Activated CD4-positive, alpha-beta T cell treated with anti-CD3 and anti-CD28 coated beads for 48 hours (primary cell): ENCODE measurements at regions not wholly inside any gene's neighbourhood (a gene's known extent, or its start where the extent isn't known, plus 50 kb on each side); places are given as distances from the start of the nearest gene placed in this dataset.

ENCODE experiments used
- DNase-seq: peaks from one replicate; pipeline ENCODE4 v3.0.0-alpha.2; 2020

DNA sequence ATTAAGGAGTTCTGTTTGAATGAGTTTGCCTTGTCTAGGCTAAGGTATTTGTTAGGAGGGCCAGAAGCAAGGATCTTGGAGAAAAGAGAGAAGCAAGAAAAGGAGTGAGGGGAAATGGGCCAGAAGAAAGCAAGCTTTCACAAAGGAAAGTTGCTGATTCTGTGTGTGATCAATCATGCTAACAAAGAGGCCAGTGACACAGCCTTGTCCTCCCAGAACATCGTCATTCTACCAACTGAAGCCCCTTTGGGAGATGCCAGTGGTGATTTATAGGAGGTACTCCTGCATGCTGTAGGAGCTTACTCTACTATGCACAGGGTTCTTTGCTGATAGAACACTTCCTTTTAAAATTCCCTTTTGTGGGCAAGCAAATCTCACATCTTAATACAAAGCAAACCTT lies 449.2 kb upstream of the SPRED2 start:
- DNase-seq, result no peak

DNA sequence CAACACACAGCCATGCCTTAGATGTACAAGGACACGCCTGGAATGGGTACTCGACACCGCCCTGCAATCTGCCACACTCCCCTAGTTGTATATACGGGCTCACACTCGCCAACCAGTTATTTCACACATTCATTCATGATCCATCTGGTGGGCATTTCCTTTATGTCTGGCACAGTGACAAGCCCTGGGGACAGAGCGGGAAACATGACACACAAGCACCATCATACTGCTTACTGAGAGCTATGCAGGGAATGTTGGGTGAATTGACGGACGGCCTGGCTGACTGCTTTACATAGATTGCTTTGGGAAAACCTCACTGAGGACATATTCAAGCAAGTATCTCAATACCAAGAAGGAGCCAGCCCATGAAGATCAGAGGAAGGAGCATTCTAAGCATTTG lies 448.0 kb upstream of the SPRED2 start:
- no peak for DNase-seq

DNA sequence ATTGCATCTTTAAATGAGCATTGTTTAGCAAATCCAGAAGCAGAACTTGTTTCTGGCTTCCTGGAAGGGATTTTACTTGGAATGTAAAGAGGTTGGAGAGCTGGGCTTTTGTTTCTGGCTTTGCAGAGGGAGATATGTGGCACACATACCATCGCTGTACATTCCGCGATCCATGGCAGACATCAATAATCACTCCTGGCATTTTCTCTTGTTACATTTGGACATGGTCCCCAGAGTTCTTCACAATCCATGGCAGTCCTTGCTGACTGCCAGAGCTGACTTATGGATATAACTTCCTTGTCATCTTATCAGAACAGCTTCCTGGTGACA lies 445.6 kb upstream of the SPRED2 start:
- no peak for DNase-seq

DNA sequence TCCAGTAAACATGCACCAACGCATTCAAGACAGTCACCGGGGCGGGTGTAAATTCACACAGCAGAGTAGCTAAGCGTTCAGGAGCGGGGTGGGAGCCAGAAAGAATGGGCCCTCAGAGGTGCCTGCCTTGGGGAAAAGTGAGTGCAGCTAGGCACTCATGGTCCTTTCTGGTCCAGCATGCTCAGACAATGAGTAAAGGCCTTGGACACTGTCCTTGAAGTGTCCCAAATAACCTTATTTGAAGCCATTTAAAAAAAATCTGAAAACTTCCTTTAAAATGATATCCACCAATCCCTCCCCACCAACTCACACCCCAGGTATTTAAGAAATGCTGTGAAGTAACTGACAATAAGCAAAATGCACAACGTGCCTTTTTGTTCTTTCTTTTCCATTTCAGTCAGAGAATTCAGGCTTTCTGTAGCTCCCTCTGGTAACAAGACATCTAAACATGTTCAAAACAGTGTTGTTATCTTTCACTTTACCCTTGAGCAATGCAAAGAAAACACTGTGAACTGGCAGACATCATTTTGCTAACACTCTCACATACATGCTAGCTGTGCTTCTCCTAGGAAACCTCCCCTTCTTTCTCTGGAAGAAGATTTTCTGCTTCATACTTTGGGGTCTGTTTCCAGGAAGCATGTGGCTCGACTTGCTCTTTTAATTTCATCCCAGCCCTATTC lies 445.1 kb upstream of the SPRED2 start:
- DNase-seq, result no peak

DNA sequence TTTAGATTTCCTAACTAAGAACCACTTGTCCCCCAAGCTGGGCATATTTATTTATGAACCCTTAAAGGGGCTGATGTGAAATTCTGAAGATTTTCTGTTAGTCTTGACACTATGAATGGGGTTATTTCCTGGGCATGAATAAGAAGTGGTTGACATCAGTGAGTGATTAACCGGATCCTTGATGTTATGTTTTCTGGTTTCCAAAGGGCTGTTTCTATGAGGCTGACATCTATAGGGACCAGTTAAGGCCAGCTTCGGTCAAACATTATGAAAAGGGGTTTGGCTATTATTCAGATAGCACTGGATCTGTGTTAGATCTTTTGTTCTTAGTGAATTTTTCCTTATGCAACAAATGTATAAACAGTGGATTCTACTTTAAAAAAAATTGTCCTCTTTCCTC lies 443.7 kb upstream of the SPRED2 start:
- DNase-seq, result no peak

DNA sequence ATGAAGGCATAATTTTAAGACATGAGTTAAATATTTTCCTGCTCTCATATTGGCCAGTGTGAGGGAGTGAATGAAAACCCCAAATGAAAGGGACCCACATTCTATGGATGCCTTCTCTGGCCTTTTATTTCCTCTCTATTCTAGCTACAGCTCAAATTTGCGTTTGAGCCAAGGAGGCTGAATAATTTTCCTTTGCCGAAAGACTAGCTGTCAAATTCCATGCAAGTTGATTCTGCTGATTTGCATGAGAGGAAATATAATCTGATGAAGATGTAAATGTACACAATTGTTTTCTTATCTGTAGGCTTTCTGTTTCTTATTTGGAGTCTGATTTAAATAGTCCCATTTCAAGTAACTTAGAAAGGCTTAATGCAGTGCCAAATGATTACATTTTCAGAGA lies 438.4 kb upstream of the SPRED2 start:
- no peak for DNase-seq

DNA sequence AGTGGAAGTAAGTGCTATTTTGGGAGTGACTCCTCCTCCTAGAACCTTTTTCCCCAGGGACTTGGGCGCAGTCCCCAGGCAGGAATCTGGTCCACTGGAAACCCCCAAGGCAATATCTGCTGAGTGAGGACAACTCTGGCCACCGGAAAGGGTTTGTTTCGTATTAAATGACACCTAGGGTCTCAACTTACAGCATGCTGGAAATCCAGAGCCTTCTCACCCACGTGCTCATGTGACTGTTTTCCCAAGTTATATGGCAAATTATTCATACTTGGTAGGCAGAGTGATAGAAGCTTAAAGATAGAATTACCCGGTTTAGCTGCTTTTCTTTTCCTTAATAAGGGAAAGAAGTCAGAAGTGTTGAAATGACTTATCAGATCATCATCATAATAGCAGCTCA lies 436.9 kb upstream of the SPRED2 start:
- no peak for DNase-seq

DNA sequence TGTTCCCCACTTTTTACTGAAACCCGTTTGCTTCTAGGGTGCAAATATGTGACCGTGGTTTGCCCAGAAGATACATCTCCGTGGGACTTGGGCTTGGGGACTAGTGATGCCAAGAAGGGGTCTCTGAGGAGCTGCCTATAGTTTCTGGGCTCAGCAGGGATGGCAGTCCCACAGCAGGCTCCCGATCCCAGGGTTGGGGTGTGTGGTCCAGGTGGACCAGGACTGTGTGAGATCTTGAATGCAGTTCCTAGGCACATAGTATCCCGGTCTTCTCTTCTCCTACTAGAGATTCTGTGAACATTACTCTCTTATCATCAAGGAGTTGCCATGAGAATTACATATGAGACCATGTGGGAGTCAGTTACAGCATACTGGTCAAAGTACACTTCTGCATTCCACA lies 435.8 kb upstream of the SPRED2 start:
- DNase-seq, result no peak

DNA sequence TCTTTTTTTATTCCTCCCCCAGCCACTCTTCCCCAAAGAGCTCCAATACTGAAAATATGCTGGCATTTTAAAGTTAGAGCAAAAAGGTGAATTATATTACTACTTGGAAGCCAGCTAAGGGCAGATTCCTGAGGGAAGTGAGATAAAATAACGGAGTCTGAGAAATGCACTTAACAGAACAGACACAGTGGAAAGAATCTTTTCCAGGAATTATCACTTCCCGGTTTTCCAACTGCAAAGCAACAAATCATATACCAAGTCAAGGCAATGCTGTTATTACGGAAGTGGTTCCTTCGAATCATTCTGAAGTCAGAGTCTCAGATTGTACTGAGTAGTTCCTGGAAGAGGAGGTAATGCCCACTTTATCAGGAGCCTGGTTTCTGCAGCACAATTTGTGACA lies 435.0 kb upstream of the SPRED2 start:
- no peak for DNase-seq

DNA sequence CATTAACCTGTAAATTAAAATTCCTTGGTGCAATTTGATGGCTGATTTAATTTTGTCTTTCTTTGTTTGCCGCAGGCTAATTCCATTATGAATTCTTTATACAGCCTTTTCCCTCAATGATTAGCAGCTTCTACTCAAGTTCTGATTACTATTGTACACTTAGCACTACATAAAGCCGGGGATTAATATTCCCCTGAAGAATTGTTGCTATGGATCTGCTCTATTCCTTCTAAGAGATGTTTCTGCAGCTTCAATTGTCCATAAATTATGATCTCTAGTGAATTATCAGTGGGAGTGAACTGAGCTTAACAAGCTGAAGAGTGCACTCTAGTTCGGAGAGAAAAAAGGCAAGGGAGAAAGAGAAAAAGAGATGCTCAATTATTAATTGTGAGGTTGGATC lies 433.7 kb upstream of the SPRED2 start:
- no peak for DNase-seq

DNA sequence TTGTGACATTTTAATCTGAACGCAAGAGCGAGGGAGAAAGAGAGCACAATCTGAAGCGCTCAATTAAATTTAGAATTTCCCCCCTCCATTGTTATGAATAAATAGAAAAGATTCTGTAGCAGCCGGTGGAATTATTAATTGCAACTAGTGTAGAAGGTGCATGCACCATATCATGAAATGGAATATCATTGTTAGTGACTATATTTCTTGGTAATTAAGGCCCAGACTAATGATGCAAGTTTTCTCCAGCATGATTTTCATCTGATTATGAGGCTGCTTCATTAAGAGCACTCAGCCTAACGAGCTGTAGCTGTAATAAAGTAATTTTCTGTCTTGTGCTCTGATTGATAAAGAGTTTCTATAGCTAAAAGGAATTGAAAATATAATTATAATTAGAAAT lies 432.2 kb upstream of the SPRED2 start:
- no peak for DNase-seq

DNA sequence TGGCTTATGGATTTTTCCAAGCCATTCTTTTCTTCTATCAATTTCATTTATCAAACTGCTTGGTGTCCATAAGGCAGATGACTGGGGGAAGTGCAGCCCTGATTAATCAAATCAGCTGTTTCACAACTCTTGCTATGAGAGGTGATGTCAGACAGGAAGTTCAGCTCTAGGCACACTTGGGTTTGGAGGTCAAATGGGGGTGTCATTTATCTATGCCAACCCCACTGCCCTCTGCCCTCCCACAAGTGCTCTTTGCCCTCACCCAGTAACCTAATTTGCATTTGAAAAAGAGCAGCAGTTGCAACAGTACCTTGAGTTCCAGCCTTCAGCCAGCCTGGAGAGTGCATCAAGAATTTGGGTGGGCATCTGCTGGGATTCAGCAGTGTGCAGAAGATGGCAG lies 431.3 kb upstream of the SPRED2 start:
- no peak for DNase-seq

DNA sequence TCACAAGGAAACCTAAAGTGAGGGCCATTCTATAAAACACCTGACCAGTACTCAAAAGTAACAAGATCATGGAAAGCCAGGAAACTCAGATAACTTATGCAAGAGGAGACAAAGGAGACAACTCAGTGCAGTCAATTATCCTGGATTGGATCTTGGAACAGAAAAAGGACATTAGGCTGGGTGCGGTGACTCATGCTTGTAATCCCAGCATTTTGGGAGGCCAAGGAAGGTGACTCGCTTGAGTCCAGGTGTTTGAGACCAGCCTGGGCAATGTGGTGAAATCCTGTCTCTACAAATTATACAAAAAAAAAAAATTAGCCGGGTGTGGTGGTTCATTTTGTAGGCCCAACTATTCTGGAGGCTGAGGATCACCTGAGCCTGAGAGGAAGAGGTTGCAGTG lies 424.5 kb upstream of the SPRED2 start:
- DNase-seq, result no peak

DNA sequence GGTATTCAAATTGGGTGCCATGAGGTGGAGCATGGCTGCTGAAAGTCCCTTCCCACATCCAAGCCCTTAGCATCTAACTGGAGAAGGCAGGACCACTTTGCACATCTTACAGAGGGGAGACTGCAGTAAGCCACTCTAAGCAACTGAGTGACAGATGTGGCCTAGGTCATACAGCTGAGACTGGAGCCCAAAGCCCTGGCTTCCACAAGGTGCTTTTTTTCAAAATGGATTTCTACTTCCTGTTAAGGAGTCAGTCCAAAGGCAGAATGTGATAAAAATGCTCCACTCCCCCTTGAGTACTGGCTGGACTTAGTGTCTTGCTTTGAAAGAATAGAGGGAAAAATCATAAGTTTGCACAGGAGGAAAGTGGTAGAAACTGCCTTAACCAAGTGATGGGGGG lies 424.0 kb upstream of the SPRED2 start:
- DNase-seq, result no peak

DNA sequence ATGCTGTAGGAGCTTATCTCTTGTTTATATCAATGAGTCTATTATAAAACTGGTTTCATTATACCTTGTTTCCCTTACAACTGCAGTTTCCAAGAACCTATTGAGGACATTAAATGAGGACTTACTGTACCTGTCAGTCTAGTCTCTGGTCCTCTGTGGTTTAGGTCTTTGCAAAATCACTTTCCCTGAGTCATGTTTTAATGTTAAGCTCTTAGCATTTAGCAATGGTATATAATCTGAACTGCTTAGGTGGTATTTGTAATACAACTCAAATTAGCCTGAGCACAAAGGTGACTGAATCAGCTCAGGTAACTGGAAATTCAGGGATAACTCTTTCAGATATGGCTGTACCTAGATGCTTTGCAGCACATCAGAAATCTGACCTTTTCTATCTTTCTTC lies 418.3 kb upstream of the SPRED2 start:
- DNase-seq, result no peak

DNA sequence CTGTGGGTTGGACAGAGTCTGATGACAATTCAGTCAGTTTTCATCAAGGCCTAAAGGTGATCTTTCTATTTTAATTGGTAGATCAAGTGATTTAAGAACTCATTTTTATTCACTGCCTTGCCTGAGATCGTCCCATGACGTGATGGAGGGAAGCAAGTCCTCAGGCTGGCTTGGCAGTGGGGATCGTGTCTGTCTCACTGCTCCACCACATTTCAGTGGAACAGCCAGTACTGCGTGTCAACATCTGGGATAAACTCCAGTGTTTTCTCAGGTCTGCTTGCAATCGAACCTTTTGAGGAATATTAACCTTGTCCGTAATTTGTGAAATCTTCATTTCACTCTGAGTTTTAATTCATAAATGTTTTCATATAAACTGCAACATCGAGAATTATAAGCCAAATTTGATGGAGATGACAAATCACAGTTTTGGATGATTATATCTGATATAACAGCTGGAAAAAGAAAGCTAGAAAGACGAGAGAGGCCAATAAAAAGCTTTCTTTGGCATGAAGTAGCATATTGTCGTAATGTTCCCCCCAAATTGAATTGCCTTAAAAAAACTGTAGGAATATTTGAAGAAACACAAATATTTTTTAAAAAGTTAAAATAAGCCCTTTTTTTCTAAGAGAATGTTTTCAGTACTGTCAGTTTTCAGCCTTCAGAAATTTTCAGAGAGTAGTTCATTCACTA lies 414.7 kb upstream of the SPRED2 start:
- DNase-seq, result no peak

DNA sequence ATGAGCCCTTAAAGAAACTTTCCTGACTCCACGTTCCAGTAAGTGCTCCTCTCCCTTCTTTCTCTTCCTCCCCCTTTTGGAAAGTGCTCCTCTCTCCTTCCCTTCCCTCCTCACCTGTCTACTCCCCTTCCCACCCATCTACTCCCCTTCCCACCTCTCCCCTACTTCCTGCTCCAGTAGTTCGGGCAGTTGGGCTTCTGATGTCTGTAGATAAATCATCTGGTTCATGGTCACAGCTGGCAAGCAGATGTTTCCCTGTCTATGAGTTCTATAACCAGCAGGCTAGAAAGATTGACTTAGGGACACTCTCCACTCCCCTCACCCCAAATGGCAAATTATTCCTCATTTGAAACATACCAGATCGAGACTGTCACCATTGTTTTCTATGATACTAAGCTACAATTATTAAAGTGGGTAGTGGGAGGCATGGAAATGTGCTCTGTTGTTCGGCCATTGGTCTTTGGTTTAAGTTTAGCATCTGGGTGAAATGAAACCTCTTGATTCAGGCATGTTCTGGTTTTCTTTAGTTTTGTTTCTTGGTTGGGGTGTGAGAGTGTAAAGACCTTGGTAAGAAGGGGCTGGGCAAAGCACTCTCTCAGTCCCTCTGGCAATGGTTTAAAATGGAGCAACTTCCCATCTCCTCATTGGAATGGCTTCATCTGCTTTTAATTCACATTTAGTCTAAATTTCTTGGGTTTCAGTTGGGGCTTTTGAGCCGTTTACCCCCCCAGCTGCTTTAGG lies 413.2 kb upstream of the SPRED2 start:
- no peak for DNase-seq

DNA sequence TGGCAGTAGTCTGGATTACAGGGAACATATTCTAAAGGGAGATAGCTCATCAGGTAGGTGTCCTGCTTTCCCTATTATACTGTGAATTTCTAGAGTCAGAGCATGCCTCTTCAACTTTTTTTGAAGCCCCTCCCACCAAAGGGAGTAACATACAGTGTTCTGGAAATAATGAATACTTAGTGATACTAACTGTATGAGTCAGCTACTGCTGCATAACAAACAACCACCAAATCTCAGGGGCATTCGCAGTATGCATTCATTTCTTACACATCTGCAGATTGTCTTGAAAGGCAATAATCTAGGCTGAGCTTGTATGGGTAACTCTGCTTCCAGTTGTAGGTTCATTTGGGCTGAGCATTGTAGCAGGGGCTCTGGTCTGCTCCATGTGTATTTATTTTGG lies 409.7 kb upstream of the SPRED2 start:
- DNase-seq, result no peak

DNA sequence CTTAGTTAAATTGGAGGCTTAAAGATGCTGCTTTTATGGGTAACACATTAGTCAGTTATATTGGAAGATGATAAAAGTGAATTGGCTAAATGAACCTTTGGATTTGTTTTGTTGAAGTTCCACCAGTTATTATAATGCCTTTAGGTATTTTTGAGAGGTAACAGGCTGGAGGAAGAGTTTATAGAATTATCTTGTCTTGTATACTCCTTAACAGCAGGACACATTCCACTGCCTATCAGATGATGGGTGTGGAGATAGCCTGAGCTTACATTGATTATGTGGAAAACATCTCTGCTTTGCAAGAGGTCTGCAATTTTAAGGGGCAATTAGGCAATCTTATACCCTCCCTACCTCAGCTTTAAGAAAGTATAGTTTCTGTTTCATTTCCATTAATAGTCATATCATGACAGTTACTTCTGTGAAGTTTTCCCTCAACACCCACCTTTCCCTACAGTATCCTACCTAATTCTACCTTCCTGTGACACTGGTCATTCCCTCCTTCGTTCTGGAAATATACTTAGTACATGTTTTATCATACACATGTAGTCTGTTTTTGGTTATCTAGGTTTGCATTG lies 403.7 kb upstream of the SPRED2 start:
- DNase-seq, result no peak

DNA sequence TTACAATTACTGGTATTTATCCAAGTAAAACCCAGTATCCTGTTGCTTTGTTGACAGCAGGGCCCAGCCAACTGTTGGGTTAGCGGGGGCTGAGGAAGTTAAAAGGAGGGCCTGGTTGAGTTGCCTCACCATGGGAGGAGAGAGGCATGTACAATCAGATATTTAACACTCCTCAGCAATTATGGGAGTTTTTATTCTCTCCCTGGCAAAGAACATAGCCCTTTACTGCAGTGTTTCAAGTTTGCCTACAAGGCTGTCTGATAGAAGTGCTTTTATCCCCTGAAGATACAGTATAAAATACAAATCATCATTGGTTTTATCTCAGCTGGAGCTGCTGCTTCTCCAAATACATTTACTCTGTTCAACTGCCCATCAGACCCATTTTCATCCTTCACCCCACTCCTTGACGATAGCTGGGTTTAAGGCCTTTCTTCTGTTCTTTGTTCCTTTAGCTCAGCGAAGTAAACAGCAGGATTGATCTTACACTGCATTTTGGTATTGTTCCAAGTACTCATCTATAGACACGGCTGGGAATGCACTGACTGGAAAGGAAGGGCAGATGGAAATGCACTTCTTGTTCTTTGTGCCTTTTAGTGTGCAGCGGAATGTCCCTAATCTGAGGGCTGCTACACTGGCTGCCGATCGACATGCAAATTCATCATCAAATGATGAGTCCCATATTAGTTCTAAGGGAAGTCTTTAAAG lies 402.5 kb upstream of the SPRED2 start:
- DNase-seq, result no peak

DNA sequence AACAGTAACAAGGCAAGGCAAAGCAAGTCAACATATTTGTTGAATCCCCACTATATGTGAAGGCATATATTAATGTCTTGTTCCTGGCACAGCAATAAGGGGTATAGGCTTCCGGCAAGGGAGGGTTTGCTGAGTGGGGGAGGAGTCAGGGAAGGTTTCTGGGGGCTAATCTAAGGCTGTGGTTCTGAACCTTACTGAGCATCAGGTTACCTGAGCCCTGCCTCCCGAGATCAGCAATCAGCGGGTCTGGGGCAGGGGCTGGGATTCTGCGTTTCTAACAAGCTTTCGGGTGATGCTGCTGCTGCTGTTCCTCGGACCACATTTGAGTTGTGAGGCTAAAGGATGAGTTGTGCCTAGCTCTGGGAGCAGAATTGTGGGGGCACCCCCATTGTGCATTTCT lies 401.7 kb upstream of the SPRED2 start:
- DNase-seq, result no peak

DNA sequence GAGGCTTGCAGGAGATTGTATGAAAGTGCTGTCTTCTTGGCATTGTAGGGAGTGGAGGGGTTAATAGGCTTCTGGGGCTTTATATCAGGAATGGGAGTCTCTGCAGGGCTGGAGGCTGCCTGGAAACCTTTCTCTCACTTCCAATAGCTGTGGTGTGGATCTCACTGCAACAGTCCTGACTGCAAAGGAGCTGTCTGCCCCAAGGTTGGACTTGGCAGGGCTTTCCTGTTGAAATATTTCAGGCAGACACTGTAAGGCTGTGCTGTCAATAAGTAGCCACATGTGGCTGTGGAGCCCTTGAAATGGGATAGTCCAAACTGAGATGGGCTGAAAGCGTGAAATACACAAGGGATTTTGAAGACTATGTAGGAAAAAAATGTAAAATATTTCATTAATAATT lies 399.1 kb upstream of the SPRED2 start:
- DNase-seq, result no peak

DNA sequence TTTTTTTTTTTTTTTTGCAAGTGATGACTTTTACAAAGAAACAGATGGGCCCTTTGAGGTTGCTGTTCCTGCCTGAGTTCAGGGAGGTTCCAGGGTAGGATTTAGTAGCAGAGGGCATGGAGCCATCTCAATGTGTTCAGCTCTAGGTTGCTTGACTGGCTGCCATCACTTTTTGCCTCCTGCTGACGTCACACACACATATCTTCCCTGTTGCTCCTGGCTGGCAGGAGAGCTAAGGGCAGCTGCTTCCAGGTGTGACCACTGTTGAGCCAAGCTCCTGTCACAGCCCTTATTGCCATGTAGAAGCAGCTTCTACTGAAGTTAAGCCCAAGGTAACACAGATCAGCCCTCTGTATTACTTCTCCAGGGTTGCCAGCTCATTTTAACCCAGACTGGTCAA lies 394.2 kb upstream of the SPRED2 start:
- DNase-seq, result no peak

DNA sequence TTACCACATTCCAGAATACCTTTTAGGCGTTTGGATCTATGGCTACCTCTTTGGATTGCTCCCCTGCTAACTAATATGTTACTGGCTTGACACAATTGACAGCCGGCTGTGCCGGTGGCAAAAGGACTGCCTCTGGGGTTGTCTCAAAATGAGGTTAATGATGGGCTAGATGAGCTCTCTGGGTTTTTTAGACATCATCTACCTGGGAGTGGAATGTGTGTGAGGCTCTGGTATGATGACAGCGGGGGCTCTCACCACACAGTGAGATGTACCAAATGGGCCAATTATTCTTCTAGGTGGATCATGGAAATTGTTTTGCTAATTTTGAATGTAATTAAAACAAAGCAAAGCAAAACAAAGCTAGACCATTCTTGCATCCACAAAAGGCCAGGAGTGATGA lies 391.1 kb upstream of the SPRED2 start:
- no peak for DNase-seq
